ENCODE measurements at regions not wholly inside any gene's neighbourhood (a gene's known extent, or its start where the extent isn't known, plus 50 kb on each side); places are given as distances from the start of the nearest gene placed in this dataset.

DNA sequence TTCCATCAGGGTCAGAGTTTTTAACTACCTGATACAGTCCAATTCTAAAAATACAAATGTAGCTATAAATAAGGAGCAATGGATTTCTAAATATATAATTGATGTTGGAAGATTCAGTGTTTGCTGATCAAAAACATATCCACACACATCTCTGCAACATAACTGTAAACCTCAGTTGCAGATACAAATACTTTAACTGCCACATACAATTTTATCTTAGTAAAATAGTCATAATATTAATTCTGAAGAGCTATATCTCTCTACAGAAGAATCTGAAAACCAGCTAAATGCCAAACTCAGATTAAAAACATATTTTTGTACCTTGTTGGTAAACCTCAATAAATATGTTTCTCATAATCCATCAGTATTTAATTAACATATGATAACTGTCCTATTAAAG is 674.3 kb upstream of the INTU start:
- TF ChIP-seq, protein P1, sequence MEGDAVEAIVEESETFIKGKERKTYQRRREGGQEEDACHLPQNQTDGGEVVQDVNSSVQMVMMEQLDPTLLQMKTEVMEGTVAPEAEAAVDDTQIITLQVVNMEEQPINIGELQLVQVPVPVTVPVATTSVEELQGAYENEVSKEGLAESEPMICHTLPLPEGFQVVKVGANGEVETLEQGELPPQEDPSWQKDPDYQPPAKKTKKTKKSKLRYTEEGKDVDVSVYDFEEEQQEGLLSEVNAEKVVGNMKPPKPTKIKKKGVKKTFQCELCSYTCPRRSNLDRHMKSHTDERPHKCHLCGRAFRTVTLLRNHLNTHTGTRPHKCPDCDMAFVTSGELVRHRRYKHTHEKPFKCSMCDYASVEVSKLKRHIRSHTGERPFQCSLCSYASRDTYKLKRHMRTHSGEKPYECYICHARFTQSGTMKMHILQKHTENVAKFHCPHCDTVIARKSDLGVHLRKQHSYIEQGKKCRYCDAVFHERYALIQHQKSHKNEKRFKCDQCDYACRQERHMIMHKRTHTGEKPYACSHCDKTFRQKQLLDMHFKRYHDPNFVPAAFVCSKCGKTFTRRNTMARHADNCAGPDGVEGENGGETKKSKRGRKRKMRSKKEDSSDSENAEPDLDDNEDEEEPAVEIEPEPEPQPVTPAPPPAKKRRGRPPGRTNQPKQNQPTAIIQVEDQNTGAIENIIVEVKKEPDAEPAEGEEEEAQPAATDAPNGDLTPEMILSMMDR (IDR thresholded peaks at IDR 0.05 in 4 of 5, conservative IDR thresholded peaks at IDR 0.05 in 1 of 5): no peak
- TF ChIP-seq POLR2A (IDR thresholded peaks at IDR 0.05): no peak
